Mucosa of descending colon (tissue), 3 donors: ENCODE measurements at regions not wholly inside any gene's neighbourhood (a gene's known extent, or its start where the extent isn't known, plus 50 kb on each side); places are given as distances from the start of the nearest gene placed in this dataset.
A peak's percentile ranks its signal among the peaks of the same experiment; 100 is the strongest.

ENCODE experiments used
- ATAC-seq: fragments of 200-7000 bp; cut with Tn5 transposase; one replicate; pipeline ENCODE4 v1.9.1; 2020; ENCODE audit warnings: mild to moderate bottlenecking, moderate library complexity
- DNase-seq, 3 donors: peaks; one replicate each; pipeline ENCODE4 v3.0.0-alpha.2; 2020
- H3K36me3 ChIP-seq: fragments of 200-600 bp; one replicate; pipeline ENCODE4 v1.8.0; 2021; ENCODE audit warnings: low read depth, mild to moderate bottlenecking
- H3K4me1 ChIP-seq: fragments of 200-600 bp; one replicate; pipeline ENCODE4 v1.8.0; 2021; ENCODE audit warnings: low read depth, mild to moderate bottlenecking
- H3K4me3 ChIP-seq: fragments of 200-600 bp; one replicate; pipeline ENCODE4 v1.8.0; 2021; ENCODE audit warnings: mild to moderate bottlenecking
- H3K9me3 ChIP-seq: fragments of 200-600 bp; one replicate; pipeline ENCODE4 v1.8.0; 2021; ENCODE audit warnings: mild to moderate bottlenecking
- intact Hi-C, 2 donors: fragments of 100-400 bp; cut with DNase I in 1 of 2; cut with micrococcal nuclease in 1 of 2; formaldehyde crosslinking; loops; one replicate each; pipeline versions ENCODE4 v1.11.0 to v1.11.1; 2022; cut with DNase I, micrococcal nuclease
- TF ChIP-seq, protein P1 (sequence below): fragments of 200-600 bp; IDR thresholded peaks from one replicate; pipeline ENCODE4 v1.8.0; 2022; ENCODE audit warnings: antibody characterized with exemption, mild to moderate bottlenecking
- donor health status: DM: no; HTN: no; CAD: no; lungs with moderate emphysema.
- donor health status: DM: no; HTN: no; CAD: no.
- donor health status: DM: no; HTN: yes; CAD: no.

GRCh38 chr4:38565271-38566199 lies 98.5 kb upstream of the KLF3 start:
- peaks cover 3% of the 10 kb centered on the region for H3K4me1 ChIP-seq
- peak; percentile 22 for ATAC-seq

DNA sequence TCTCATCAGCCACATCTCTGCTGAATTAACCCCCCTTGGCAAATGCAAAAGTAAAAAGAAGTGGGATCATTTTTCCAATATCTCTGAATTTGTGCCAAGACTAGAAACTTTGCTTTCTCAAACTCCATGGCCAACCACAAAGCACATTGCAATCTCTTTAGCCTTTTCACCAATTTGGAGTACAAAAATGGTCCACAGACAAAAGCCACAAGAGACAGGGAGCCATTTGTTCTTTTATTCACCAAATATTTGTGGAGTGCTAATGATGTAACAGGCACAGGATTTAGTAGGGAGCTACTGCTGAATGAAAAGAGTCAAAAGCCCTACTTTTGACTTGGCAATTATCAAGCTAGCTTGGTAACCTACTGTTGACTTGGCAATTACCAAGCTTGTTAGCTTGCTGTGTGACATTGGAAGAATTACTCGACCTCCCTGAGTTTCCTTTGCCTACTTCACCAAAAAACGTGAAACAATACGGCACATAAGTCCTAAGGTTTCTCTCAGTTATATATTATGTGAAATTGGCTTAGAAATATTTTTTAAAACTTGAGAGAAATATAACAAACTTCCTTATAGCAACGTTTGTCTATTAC lies 97.1 kb upstream of the KLF3 start:
- DNase-seq (no peak), ATAC-seq (no peak)
- no peaks in the 10 kb centered on the region for H3K9me3 ChIP-seq
- H3K4me1 ChIP-seq, result peaks cover 11% of the 10 kb centered on the region
- no peak overlapping the region for H3K4me3 ChIP-seq
- TF ChIP-seq, protein P1, sequence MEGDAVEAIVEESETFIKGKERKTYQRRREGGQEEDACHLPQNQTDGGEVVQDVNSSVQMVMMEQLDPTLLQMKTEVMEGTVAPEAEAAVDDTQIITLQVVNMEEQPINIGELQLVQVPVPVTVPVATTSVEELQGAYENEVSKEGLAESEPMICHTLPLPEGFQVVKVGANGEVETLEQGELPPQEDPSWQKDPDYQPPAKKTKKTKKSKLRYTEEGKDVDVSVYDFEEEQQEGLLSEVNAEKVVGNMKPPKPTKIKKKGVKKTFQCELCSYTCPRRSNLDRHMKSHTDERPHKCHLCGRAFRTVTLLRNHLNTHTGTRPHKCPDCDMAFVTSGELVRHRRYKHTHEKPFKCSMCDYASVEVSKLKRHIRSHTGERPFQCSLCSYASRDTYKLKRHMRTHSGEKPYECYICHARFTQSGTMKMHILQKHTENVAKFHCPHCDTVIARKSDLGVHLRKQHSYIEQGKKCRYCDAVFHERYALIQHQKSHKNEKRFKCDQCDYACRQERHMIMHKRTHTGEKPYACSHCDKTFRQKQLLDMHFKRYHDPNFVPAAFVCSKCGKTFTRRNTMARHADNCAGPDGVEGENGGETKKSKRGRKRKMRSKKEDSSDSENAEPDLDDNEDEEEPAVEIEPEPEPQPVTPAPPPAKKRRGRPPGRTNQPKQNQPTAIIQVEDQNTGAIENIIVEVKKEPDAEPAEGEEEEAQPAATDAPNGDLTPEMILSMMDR, result no peak
- H3K36me3 ChIP-seq, result no peaks in the 10 kb centered on the region
- intact Hi-C loops, result no loop called here

More at GRCh38 chr4:38565271-38566199, 98.5 kb upstream of the KLF3 start:
- intact Hi-C loops, result no loop called here
- Histone ChIP-seq H3K9me3 (no peaks in the 10 kb centered on the region), H3K4me3 (no peak overlapping the region), H3K36me3 (no peaks in the 10 kb centered on the region)
- TF ChIP-seq, protein P1, result no peak
- peak in 2 of 3 donors; percentile 32 to 46 for DNase-seq

- TF ChIP-seq, protein P1, result no peak
- no peaks in the 10 kb centered on the region for H3K36me3 ChIP-seq
- no peaks in the 10 kb centered on the region for H3K9me3 ChIP-seq
- intact Hi-C loops, result no loop called here
- DNase-seq (no peak), ATAC-seq (no peak)
- no peak overlapping the region for H3K4me3 ChIP-seq
- H3K4me1 ChIP-seq, result peaks cover 16% of the 10 kb centered on the region
These were observed 96.5 kb upstream of the KLF3 start for GRCh38 chr4:38567457-38567856.

GRCh38 chr4:38568768-38569167 lies 95.2 kb upstream of the KLF3 start:
- ATAC-seq (no peak), DNase-seq (no peak)
- H3K9me3 ChIP-seq, result no peaks in the 10 kb centered on the region
- H3K36me3 ChIP-seq, result no peaks in the 10 kb centered on the region
- H3K4me1 ChIP-seq, result peaks cover 28% of the 10 kb centered on the region
- TF ChIP-seq, protein P1, result no peak
- intact Hi-C loops, result no loop called here
- no peak overlapping the region for H3K4me3 ChIP-seq

DNA sequence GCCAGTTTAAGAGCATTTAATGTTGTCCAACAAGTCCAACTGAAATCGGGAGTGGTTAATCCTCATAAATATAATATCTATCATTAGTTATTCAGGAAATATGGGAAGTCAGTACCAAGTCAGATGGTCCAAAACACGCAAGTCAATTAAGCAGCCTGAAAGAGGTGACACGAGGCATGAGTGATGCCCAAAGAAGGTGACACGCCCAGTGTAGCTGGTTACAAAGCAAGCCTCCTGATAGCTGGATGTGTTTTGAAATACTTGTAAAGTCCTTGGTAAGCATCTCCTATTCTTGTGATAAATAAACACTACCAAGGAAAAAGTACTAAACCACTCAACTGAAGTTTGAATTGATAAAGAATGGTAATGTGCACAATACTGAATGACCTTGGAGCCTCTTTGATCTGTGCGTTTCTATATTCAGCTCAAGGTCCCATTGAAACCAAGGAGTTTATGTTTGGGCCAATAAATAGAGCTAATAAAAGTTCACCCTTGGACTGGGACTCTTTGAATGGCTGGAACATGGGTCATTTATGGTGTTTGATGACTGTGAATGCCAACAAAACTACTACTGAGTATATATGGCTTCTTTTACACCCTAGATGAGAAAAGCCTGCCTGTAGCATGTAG lies 93.2 kb upstream of the KLF3 start:
- peaks cover 37% of the 10 kb centered on the region for H3K4me1 ChIP-seq
- peak; percentile 86 for ATAC-seq
- H3K4me3 ChIP-seq, result no peak overlapping the region
- intact Hi-C loops, result loop anchor here in 1 of 2 donors (10.0 kb wide), 1 partner anchor 246 kb away; no protein-coding TSS in a partner anchor
- no peaks in the 10 kb centered on the region for H3K36me3 ChIP-seq
- no peaks in the 10 kb centered on the region for H3K9me3 ChIP-seq
- DNase-seq, result peak in 1 of 3 donors; percentile 33
- TF ChIP-seq, protein P1, result no peak
